Fibroblast of skin of right biceps (primary cell): ENCODE measurements at regions not wholly inside any gene's neighbourhood (a gene's known extent, or its start where the extent isn't known, plus 50 kb on each side); places are given as distances from the start of the nearest gene placed in this dataset.
A peak's percentile ranks its signal among the peaks of the same experiment; 100 is the strongest.

Source experiments
- DNase-seq: peaks from one replicate; pipeline ENCODE4 v3.0.0-alpha.2; 2013

DNA sequence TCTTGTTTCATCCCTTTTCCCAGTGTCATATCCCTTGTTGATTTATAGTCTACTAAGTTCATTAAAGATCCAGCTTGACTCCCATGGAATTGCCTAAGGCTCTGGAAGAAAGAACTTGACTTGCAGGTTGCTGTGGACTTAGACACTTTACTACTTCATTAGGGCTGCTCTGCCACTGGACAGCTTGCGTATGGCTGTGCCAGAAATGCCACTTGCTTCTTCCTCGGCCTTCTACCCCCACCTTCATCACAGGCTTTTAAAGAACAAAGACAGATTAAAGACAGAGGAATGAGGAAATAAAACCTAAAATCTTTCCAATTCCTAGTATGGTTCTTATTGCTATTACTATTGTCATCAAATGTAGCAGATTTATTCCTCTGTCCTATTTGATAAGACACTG lies 591.7 kb downstream of the BCL11A start:
- no peak for DNase-seq

DNA sequence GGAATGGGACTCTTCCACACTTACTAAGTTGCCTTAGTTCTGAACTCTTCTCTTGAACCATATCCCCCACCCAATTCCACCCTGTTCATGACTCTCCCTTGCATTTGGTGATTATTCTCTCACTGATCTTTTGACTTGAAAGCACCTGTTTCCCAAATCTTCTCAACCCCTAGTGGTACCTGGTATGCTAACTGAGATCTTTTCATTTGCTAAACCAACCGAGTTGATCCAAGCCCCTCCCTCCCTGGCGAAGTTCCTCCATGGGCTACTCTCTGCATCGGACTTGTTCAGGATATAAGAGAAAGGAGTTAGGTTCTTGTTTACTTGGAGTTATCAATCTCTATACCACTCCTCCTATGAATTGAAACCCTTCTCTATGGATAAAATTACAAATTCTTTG lies 593.5 kb downstream of the BCL11A start:
- no peak for DNase-seq

DNA sequence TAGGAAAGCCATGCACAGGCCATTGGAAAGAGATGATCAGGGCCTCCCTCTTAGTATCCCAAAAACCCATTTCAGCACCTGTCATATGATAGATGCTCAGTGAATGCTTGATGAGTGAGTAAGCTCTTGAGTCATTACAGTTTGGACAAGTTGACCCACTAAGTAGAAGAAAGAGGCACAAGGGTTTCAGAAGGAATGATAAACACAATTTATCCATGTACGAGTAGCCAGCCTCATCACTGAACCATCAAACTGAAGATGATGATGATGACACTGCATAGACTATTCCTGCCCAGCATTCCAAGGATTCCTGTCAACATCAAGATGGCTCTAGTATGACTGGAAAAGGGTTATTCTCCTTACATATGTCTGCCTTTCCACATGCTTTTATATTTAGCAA lies 596.0 kb downstream of the BCL11A start:
- peak; percentile 91 for DNase-seq

DNA sequence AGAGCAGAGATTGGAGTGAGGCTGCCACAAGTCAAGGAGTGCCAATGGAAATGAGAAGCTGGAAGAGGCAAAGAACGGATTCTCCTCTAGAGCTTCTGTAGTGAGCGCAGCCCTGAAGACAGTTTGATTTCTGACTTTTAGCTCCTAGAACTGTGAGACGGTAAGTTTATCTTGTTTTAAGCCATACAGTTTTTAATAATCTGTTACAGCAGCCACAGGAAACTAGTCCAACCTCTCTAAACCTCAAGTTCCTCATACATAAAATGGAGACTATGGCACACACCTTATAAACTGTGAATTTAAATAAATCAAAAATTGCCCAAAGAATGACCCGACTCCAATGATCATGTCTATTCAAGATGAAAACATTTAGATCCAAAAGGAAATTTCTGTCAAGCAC lies 596.5 kb downstream of the BCL11A start:
- DNase-seq: no peak

DNA sequence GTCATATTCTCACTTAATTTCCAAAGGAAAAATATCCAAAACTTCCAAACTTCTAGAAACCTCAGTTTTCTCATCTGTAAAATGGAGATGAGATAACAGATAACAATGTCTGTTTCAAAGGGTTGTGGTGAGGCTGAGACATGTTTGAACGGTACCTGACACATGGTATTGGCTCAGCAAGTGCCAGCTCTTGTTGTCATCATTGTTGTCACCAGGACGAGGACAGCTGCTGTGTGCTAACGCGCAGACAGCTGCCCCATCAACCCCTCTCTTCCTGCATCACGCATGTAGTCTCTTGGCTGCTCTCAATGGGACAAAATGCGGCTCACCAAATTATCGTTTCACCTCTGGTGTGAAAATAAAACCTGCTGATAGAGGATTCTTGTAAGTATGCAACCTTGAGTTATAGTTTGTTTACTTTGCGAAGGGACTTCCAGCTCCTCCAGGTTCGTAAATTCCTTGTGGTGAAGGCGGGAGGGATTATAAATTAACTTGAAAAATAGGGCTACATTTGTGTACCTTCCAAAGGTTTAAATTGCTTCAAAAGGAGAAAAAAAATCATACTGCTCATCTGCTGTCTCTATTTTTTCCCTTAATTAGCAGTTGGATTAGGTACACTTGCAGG lies 605.4 kb downstream of the BCL11A start:
- DNase-seq: no peak

DNA sequence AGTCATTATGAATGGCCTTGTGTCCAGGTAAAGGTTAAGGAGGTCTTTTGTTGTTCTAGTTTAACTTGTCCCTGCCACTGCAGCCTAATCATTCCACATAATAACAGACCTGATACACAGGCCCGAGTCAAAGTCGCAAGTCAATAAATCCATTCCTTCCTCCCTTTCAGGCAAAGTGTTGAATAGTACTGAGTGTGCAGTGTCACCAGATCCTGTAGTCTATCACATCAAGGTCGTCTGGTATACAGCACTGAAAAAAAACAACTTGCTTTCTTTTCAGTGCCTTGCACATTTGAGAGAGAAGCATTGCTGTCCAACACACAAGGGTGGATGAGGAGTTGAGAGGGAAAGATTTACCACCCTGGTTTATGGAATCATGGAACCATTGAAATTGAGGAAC lies 606.2 kb downstream of the BCL11A start:
- DNase-seq: no peak

DNA sequence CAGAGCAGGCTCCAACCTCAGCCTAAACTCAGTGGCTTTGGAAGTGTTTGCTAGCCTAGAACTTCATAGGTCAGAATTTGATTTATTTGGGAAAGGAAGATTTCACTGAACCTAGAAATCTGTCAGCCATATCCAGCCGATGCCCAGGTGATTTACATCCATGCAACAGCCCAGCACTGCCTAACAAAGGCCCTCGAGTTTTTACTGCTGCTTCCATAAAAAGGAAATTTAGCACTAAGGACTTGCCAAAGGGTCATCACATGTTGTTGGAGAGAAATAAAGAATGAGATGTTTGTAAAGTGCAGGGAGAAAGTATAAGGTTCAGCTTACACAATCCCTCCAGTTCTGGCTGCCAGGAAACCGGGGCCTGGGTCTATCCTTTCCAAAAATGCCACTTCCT lies 614.2 kb downstream of the BCL11A start:
- no peak for DNase-seq

DNA sequence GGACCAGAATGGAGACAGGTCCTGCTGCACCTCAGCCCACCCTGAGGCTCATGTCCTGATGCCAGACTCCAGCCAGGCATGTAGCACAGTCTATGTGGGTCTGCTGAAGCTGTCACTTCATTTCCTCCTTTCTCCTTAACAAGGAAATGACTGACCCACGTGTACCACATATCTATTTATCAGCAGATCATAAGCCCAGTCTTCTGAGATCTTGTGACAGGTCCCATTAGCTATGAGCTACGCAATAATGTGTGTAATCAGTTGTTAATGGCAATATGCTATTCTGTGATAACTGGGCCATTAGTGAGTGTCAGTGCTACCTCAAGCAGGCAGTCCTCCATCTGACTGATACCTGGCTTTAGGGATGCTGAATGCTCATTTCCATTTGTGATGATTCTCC lies 615.3 kb downstream of the BCL11A start:
- DNase-seq: no peak

DNA sequence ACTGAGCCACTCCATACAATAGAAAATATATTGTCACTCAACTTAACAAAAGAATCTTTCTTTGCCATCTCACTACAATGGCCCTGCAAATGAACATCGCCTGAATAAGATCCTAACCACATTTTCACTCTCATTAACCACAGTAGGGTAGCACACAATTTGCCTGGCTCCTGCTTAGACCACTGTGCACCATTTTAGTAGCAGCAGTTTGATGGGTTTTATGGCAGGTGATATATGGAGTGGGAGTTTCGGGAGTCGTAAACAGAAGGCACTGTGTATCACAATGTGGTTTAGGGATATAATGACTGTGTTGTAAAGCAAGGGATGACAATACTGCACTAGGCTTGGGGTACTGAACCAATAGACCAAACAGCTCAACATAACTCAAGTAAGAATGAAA lies 617.4 kb downstream of the BCL11A start:
- DNase-seq: no peak

DNA sequence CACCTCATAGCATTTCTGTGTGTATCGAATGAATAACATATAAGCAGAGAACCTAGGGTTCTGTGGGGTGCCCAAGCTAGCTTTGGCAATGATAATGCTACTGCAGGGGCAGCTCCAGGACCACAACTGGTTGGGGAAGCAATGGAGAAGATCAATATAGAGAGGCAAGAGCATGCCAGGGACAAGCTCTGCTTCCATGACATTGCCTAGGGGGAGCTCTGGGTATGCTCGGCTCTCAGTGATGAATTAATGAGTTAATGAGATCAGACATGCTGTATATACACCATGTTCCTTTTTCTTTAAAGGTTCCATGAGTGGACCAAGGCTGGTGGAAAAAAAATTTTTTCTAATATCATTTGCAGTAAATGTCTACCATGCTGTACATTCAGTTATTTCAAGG lies 618.4 kb downstream of the BCL11A start:
- DNase-seq: no peak

DNA sequence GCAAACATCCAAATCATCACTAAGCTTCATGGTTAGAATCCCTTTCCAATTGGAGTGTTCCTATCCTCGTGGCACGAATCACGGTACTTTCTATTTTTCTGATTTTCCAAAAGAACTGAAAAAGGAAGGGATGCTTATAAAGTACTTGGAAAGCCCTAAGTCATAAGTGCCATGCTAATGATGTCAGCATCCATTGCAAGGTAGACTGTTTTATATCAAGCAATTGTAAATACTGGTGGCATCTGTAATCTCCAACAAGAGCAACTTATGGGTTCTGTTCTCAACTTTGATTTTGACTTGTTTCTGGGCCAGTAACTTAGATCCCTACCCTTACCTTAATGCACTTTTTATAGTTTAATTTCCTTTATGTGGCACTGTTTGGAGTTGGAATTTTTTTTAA lies 619.5 kb downstream of the BCL11A start:
- no peak for DNase-seq

DNA sequence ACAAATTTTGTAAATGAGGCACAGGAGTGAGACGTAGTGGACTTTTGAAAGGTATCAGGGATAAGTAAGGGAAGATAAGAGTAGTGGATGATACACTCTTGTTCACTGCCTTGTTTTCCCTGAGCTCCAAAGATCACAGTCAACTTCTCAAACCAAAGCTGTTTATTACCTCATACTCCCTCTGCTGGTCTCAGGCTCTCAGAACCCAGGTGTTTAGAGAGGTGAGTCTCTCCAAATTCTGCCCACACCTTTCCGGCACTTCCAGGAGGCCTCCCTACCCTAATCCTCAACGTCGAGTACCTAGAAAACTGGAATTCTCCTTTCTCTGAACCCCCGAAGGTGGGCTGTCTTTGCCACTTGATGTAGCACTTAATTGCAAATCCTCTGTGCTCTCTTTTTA lies 621.1 kb downstream of the BCL11A start:
- DNase-seq: no peak

DNA sequence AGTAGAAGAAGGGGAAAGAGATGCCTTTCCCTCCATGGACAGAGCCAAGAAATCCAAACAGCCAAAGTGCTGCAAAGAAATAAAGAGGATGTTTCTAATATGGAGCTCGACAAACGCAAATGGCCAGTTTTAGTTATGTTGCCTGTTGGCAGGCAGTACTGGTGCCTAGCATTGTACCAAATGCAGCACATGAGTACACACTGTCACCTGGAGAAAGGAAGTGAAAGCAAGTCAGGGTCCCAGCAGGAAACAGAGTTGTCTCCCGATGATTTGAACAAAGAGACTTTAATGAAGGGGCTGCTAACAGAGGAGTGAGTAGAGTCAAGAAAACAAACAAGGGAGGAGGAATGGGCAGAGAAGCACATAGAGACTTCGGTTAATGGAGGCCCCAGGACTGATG lies 623.0 kb downstream of the BCL11A start:
- DNase-seq: no peak

DNA sequence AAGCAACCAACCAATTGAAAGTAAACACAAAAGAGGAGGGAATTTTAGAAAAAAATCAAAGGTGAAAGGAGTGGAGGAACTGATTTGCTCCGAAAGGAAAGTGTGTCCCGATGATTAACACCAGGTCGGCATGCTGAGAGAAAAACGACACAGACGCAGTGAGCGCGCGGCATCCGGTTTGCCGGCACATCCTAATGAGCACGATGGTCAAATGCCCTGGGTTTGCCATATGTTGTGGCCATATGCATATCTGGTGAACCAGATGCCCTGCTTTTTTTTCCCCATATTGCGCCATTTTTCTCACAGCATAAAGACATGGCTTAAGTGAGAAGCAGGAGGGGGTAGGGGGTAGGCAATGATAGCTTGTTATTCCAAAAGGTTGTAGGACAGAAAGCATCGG lies 626.7 kb downstream of the BCL11A start:
- no peak for DNase-seq

DNA sequence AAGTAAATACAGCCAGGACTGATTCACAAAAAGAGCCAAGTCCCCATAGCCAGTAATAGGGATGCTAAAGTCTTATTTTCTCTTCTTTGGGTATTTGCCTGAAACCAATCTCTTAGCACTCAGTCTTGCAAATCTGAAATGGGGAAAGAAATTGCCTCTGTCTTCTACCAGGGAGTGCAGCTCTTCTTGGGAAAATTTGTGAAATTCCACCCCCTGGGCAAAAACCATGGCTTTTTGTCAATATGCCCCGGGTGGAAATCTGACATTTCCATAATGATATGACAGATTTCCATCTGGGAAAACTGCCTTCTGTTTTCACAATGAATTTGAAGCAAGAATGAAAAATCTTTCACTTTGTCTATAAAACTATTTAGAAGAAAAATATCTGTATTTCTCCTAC lies 628.1 kb downstream of the BCL11A start:
- DNase-seq: no peak

DNA sequence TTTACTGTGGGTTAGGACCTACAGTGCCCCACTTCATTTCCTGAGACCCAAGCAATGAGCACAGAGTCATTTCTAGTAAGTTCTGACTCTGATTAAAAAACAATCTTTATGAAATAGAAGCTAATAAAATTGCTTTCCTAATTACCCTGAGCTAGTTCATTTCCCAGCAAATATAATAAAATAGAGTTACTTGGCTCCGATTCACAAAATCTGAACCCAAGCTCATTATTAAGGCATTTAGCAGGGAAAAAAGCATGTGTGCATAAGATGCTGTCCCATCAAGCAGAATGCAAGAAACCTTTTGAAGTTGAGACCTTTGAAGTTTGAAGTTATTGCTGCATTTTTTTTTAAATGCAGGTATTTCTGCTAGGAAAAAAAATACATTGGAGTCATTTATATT lies 629.1 kb downstream of the BCL11A start:
- no peak for DNase-seq

DNA sequence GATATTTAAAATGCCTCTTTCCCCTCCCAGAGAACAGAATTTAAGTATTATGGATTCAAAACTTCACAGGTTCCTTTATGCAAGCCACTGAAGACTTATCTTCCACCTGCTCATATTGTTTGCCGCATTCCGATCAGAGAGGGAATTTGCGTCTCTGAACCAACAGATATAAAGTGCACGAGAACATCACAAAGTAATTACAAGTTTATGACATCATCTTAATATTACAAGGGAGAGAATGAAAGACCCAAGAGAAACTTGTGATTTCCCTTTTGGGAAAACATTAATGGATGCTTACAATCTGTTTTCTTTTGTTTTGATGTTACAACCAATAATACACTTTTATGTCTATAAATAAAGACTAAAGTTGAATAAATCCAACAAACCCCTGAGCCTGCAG lies 631.0 kb downstream of the BCL11A start:
- DNase-seq: no peak

DNA sequence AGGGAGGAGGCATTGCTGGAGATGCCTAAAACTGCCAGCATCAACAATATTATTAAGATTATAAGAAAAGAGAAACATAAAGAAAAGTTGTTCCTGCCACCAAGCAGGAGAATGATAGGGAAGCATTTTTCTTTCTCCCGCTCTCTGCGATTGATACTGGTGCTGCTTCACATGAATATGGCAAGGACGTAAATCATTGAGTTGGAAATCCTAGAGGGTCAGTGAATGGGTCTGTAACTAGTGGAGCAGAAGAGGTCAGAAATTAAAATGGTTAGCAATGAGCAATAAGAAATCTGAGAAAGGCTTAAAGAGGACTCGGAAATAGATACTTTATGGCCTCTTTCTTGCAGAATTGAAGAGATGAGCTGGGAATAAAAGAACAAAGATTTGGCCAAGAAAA lies 631.7 kb downstream of the BCL11A start:
- no peak for DNase-seq

DNA sequence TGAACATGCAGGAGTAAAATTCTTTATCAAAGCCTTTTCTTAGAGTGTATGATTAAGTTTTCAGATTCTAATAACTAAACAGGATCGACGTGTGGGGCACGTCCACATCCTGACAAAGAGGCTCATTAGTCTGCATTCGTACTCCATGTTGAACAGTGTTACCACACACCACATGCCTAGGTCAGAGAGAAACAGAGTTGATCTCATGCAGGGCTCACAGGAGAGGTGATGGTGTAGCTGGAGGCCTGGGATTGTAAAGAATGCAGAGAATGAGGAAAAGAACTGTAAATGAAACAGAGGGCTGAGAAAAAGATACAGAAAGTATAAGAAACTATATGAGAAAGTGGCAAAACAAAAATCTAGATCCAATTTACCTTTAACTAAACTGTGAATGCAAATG lies 632.5 kb downstream of the BCL11A start:
- peak; percentile 5 for DNase-seq

DNA sequence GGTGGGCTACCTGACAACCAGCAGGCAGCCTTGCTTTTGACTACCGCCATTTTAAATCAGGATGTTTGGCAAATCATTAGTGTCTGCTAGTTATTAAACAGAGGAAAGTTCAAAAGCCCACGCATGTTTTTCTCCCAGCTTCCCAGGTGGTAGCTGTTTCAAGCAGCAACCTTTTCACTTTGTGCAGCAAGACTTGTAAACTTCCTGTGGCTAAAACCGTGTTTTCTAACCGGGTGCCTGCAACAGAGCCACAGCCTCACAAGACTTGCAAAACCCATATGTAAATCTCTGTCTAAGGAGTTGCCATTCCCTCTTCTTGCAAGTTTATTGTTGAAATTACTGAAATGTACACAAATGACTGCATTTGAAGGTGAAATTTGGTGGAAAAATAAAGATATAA lies 633.1 kb downstream of the BCL11A start:
- DNase-seq: no peak

DNA sequence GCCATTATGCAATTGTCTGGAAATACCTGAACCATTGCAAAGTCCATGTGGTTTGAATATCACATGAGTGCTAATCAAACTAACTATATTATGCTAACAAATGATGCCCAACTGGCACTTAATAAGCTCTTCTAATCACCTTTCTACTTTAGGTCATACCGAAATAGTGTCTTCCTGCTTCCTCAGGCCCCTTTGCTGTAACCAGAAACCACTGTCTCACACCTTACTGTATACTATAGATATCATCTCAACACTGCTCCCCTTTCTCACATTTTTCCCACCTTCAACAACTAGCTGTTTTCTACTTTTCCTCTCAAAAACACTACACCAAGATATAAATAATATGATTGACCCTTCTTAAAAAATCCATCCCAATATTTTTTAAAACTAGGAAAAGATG lies 633.9 kb downstream of the BCL11A start:
- no peak for DNase-seq

DNA sequence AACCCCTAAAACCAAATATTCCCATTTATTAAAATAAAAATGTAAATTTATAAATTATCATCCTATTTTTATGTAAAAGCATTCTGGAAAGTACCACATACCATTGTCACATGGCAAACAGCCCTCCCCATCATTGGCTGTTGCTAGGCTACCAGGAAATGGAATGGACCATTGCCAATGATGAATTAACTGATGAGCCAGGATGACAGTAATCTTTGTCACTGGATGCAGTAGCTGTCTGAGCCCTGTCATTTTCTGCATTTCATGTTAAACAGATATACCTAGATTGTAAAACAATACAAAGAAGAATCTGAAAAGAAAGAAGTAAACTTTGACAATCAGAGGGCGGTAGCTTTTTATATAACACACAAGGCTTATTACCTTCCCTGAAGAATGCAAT lies 641.4 kb downstream of the BCL11A start:
- DNase-seq: peak; percentile 9

DNA sequence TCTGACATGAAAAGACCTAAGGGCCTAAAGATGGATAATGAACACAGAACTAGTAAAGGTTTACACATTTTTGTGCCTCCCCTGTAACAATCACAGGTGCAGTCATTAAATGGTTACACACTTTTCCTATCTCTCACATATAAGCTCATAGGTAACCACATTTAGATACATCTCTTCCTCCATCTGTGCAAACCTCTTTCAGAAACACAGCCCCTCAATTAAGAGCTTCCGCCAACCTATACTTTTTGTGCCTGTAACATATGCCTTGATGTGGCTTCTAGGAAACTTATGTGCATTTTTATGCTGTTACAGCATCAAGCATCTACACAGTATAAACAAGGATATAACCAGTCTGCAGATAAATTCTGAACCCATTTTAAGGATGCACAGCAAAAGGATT lies 643.3 kb downstream of the BCL11A start:
- no peak for DNase-seq

DNA sequence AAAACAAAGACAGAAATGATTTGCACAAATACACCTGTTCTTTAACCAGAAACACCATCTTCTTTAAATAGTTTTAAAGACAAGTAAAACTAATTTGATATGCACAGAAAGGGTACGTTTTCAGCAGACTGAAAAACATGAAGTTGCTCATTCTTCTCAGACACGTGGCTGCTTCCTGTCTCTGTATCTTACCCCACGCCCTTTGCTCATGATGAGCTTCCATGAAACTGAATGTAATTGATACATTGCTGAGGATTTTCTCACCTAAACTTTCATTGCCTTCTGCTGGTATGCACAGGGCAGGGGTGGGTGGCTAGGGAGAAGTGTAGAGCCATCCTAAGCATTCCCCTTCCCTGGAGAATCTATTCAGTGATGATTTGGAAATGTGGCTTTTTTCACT lies 644.3 kb downstream of the BCL11A start:
- DNase-seq: no peak

DNA sequence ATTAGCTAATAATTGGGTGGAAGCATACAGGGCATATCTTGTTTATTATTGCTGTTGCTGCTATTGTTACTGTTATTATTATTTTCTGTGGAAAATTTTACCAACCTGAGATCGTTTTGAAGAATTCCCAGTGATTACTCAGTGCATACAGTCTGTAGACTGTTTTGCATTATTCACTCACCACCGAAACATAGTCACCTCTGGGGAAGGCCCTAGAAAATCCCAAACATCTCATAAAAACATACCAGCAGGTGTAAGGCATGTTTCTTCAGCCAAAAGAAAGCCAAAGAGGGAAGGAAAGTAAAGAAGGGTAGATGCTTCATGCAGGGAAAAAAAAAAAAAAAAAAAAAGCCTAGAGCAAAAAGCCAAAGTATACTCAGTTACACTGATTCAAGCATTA lies 647.7 kb downstream of the BCL11A start:
- DNase-seq: no peak

DNA sequence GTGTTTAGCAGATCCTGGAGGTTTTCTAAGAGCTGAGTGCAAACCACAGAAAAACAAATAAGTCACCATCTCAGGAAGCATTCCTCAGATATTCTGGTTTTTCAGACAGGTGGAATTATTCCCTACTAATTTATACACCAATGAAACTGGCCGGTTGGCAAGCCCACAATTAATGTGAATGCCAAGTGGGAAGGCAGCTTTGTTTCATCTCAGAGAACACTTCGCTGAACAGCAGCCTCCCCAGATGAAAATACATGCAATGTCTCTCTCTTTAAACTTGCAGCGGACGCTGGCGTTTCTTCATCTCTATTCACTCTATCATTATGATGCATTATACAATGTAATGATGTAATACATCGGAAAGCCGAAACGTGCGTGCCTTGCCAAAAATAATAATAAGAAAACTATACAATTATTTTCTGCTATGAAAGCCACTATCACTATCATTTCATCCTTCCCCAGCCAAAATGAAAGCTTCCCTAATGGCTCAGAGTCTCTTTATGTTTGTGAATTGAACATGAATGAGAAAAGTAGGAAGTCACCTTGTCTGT lies 649.4 kb downstream of the BCL11A start:
- DNase-seq: no peak
